WTC11 (cell line): ENCODE measurements at regions not wholly inside any gene's neighbourhood (a gene's known extent, or its start where the extent isn't known, plus 50 kb on each side); places are given as distances from the start of the nearest gene placed in this dataset.

ENCODE experiments used
- ATAC-seq: fragments of 200-7000 bp; cut with Tn5 transposase; 2 replicates; pipeline ENCODE4 v1.10.0; 2021; ENCODE audit warnings: mild to moderate bottlenecking, moderate library complexity
- CTCF ChIA-PET: fragments of 300-600 bp; sonication (Branson Sonifier 250); formaldehyde crosslinking; loops from one replicate; lab custom pipeline; 2021; ENCODE audit warnings: antibody characterized with exemption; lab: Charles Lee
- POLR2A ChIA-PET: fragments of 350-600 bp; sonication (Branson Sonifier 250); formaldehyde crosslinking; loops from one replicate; lab custom pipeline; 2021; ENCODE audit warnings: antibody characterized with exemption; lab: Charles Lee
- DNase-seq: peaks from one replicate; pipeline ENCODE4 v3.0.0; 2021; ENCODE audit warnings: low spot score
- H3K27ac Mint-ChIP-seq: 2 replicates; pipeline ENCODE4 v1.8.0; 2021; ENCODE audit warnings: mixed read lengths
- H3K27me3 Mint-ChIP-seq: 2 replicates; pipeline ENCODE4 v1.8.0; 2021; ENCODE audit warnings: low read depth, mild to moderate bottlenecking, moderate library complexity, mixed read lengths
- H3K36me3 Mint-ChIP-seq: 2 replicates; pipeline ENCODE4 v1.8.0; 2021; ENCODE audit warnings: mixed read lengths
- H3K4me1 Mint-ChIP-seq: 2 replicates; pipeline ENCODE4 v1.8.0; 2022; ENCODE audit warnings: mixed read lengths
- H3K4me3 Mint-ChIP-seq: 2 replicates; pipeline ENCODE4 v1.8.0; 2021; ENCODE audit warnings: mild to moderate bottlenecking, moderate library complexity, mixed read lengths
- H3K9me3 Mint-ChIP-seq: 2 replicates; pipeline ENCODE4 v1.8.0; 2021; ENCODE audit warnings: mixed read lengths
- CDX4 ChIP-seq: fragments of 250-450 bp; sonication (Bioruptor Pico); IDR thresholded peaks from 2 replicates; pipeline ENCODE4 v1.9.0; 2021; ENCODE audit warnings: moderate library complexity, mild to moderate bottlenecking, inconsistent platforms, borderline replicate concordance
- E2F5 ChIP-seq: sonication (generic); formaldehyde crosslinking; IDR thresholded peaks from 2 replicates; pipeline ENCODE4 v1.8.1; 2022; ENCODE audit warnings: mild to moderate bottlenecking, moderate library complexity, missing genetic modification reagents
- FOXP1 ChIP-seq: sonication (generic); formaldehyde crosslinking; IDR thresholded peaks from 2 replicates; pipeline ENCODE4 v1.8.0; 2022; ENCODE audit warnings: missing genetic modification reagents, mild to moderate bottlenecking, moderate library complexity, borderline replicate concordance
- FOXP4 ChIP-seq: sonication (generic); formaldehyde crosslinking; IDR thresholded peaks from 2 replicates; pipeline ENCODE4 v1.8.0; 2022; ENCODE audit warnings: mild to moderate bottlenecking, missing genetic modification reagents
- GRHL2 ChIP-seq: fragments of 250-450 bp; sonication (Bioruptor Pico); IDR thresholded peaks from 2 replicates; pipeline ENCODE4 v1.8.0; 2022; ENCODE audit warnings: mild to moderate bottlenecking, moderate library complexity; ENCODE audit not compliant: insufficient replicate concordance, severe bottlenecking
- HMGXB4 ChIP-seq: sonication (generic); formaldehyde crosslinking; IDR thresholded peaks from 2 replicates; pipeline ENCODE4 v1.8.1; 2023; ENCODE audit warnings: mild to moderate bottlenecking, moderate library complexity, missing genetic modification reagents
- IRF2 ChIP-seq: sonication (generic); formaldehyde crosslinking; IDR thresholded peaks from 2 replicates; pipeline ENCODE4 v1.8.0; 2022; ENCODE audit warnings: low read depth, missing genetic modification reagents, borderline replicate concordance
- MYBL2 ChIP-seq: sonication (generic); formaldehyde crosslinking; IDR thresholded peaks from 2 replicates; pipeline ENCODE4 v1.8.1; 2023; ENCODE audit warnings: mild to moderate bottlenecking, moderate library complexity, missing genetic modification reagents
- NR1H2 ChIP-seq: sonication (generic); formaldehyde crosslinking; IDR thresholded peaks from 2 replicates; pipeline ENCODE4 v1.9.0; 2021; ENCODE audit warnings: mild to moderate bottlenecking, moderate library complexity, missing genetic modification reagents
- NR3C1 ChIP-seq: sonication (generic); formaldehyde crosslinking; conservative IDR thresholded peaks from 2 replicates; pipeline ENCODE4 v1.8.1; 2023; ENCODE audit warnings: low read depth, mild to moderate bottlenecking, missing genetic modification reagents
- PREB ChIP-seq: sonication (generic); formaldehyde crosslinking; IDR thresholded peaks from 2 replicates; pipeline ENCODE4 v1.8.1; 2022; ENCODE audit warnings: mild to moderate bottlenecking, missing genetic modification reagents, moderate library complexity, borderline replicate concordance
- SOX15 ChIP-seq: fragments of 250-450 bp; sonication (Bioruptor Pico); IDR thresholded peaks from 2 replicates; pipeline ENCODE4 v1.9.0; 2021; ENCODE audit warnings: mild to moderate bottlenecking
- STAT6 ChIP-seq: sonication (generic); formaldehyde crosslinking; conservative IDR thresholded peaks from 2 replicates; pipeline ENCODE4 v1.8.1; 2023; ENCODE audit warnings: mild to moderate bottlenecking, low read depth, missing genetic modification reagents, moderate library complexity
- ZNF263 ChIP-seq: sonication (generic); formaldehyde crosslinking; IDR thresholded peaks from 2 replicates; pipeline ENCODE4 v1.8.1; 2022; ENCODE audit warnings: low read depth, mild to moderate bottlenecking, moderate library complexity, missing genetic modification reagents
- ZNF281 ChIP-seq: sonication (generic); formaldehyde crosslinking; IDR thresholded peaks from 2 replicates; pipeline ENCODE4 v1.8.0; 2023; ENCODE audit warnings: mild to moderate bottlenecking, missing genetic modification reagents
- ZNF423 ChIP-seq: fragments of 250-450 bp; sonication (Bioruptor Pico); IDR thresholded peaks from 2 replicates; pipeline ENCODE4 v2.1.2; 2022; ENCODE audit warnings: mild to moderate bottlenecking, moderate library complexity
- ZNF425 ChIP-seq: fragments of 250-450 bp; sonication (Bioruptor Pico); conservative IDR thresholded peaks from 2 replicates; pipeline ENCODE4 v1.9.0; 2021; ENCODE audit warnings: mild to moderate bottlenecking

GRCh38 chr9:103615994-103616393 is 478.1 kb upstream of the SMC2 start (continued):
- TF ChIP-seq STAT6 (CRISPR knock-in tag) (no peak), FOXP4 (CRISPR knock-in tag) (no peak), ZNF425 (CRISPR knock-in tag) (no peak), ZNF281 (CRISPR knock-in tag) (no peak), GRHL2 (CRISPR knock-in tag) (no peak), CDX4 (CRISPR knock-in tag) (no peak), IRF2 (CRISPR knock-in tag) (no peak), PREB (CRISPR knock-in tag) (no peak), NR3C1 (CRISPR knock-in tag) (no peak), MYBL2 (CRISPR knock-in tag) (no peak)

GRCh38 chr9:103617046-103617445 is 477.1 kb upstream of the SMC2 start:
- ChIA-PET POLR2A (no interaction called here), CTCF (no interaction called here)
- no peak overlapping the region for H3K27ac Mint-ChIP-seq
- DNase-seq, result no peak
- H3K27me3 Mint-ChIP-seq, result no peaks in the 10 kb centered on the region
- H3K36me3 Mint-ChIP-seq, result peaks cover 17% of the 10 kb centered on the region
- H3K4me3 Mint-ChIP-seq, result no peak overlapping the region
- TF ChIP-seq E2F5 (CRISPR knock-in tag) (no peak), SOX15 (CRISPR knock-in tag) (no peak), NR1H2 (CRISPR knock-in tag) (no peak), ZNF263 (no peak), HMGXB4 (CRISPR knock-in tag) (no peak), ZNF423 (CRISPR knock-in tag) (no peak), FOXP1 (CRISPR knock-in tag) (no peak)
- ATAC-seq, result no peak
- peaks cover 35% of the 10 kb centered on the region for H3K9me3 Mint-ChIP-seq
- no peaks in the 10 kb centered on the region for H3K4me1 Mint-ChIP-seq
